ENCODE measurements at regions not wholly inside any gene's neighbourhood (a gene's known extent, or its start where the extent isn't known, plus 50 kb on each side); places are given as distances from the start of the nearest gene placed in this dataset.

DNA sequence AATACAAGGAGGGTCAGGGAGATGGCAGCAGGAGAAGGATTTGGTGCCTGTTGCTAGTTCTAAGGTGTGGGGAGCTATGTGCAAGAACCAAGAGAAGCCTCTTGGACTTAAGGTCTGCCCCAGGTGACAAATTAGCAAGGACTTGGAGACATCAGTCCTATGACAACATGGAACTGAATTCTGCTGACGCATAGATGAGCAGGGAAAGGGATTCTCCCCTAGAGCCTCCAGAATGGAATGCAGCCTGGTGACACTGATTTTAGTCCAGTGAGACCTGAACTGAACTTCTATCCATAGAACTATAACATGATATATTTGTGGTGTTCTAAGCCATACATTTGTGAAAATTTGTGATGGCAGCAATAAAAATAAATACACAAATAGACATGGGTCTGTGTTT lies 215.6 kb downstream of the ESM1 start:
- no peak for DNase-seq (ENCODE audit: low read depth)
- no peak overlapping the region for H3K4me3 ChIP-seq (ENCODE audit: low read depth, low read length)
- TF ChIP-seq, protein P1, sequence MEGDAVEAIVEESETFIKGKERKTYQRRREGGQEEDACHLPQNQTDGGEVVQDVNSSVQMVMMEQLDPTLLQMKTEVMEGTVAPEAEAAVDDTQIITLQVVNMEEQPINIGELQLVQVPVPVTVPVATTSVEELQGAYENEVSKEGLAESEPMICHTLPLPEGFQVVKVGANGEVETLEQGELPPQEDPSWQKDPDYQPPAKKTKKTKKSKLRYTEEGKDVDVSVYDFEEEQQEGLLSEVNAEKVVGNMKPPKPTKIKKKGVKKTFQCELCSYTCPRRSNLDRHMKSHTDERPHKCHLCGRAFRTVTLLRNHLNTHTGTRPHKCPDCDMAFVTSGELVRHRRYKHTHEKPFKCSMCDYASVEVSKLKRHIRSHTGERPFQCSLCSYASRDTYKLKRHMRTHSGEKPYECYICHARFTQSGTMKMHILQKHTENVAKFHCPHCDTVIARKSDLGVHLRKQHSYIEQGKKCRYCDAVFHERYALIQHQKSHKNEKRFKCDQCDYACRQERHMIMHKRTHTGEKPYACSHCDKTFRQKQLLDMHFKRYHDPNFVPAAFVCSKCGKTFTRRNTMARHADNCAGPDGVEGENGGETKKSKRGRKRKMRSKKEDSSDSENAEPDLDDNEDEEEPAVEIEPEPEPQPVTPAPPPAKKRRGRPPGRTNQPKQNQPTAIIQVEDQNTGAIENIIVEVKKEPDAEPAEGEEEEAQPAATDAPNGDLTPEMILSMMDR (IDR thresholded peaks at IDR 0.05; ENCODE audit: insufficient read depth, low read depth, low read length) = no peak

DNA sequence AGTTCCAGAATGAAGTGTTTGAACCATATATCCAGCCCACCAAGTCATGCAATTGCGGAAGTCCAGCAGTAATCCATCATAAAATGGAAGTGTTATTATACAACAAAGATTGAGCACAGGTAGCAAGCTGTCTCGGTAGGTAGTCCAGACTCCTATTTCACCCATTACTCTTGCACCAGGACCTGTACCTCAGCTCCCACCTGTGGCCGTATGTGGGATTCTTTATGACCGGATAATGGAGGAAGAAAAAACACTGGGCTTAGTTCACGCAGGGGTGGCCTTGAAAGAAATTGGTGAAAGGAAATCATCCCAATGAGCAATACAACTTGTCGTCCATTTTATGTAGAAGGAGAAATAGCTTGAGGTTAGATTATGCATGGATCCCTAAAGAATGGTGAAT lies 216.3 kb downstream of the ESM1 start:
- H3K4me3 ChIP-seq (ENCODE audit: low read depth, low read length) = no peak overlapping the region
- TF ChIP-seq, protein P1 (IDR thresholded peaks at IDR 0.05; ENCODE audit: insufficient read depth, low read depth, low read length) = no peak
- DNase-seq (ENCODE audit: low read depth) = no peak

DNA sequence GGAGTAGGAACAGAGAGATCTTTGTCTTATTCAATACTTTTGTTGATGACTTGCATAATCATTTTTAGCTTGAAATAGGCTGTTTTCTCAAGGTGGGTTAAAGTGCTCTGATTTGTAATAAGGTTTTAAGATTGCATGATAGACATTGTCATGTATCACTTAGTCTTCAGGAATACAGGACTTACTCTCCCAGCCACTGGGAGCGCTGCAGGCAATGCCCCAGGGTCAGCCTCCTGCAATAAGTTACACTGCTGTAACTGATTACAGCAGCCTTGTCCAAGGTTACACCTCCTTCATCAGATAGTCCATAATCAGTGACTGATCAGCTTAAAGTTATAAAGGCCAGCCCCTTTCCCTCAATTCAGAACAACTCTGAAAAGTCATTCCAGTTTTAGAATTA lies 218.6 kb downstream of the ESM1 start:
- TF ChIP-seq, protein P1 (IDR thresholded peaks at IDR 0.05; ENCODE audit: insufficient read depth, low read depth, low read length) = no peak
- DNase-seq (ENCODE audit: low read depth) = no peak

DNA sequence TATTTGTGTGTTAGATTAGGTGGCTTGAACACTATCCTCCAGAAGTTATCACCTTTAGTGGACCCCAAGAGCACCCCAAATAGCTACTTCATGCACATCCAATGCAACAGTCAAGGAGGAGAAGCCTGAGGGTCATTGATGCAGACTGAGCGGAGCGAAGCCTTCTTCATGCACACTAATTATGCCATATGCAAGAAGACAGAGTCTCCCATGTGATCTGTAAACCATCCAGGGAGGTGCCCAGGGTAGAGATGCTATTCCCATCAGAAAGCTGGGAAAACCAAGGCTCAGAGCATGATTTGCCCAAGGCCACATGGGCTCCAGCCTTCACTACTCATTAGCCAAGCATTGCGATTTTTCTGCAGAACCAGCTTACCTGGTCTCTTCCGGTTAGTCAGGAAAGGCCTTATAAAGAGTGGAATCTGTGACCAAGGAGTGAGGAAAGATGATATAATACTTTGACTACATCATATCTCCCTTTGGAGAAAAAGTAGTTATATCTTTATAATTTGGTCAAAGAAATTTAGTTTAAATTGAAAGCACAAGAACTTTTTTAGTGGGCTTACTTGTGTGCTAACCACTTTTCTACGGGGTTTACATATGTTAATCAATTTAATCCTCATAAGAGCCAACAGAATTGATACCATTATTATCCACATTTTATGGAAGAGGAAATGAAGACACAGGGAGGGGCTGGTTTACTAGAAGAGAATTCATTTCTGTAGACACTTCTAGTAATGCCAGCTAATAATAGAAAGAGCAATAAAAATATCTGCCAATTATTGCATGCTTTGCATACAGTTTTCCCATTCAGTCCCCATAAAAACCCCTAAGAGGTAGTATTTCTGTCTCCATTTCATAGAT lies 220.0 kb downstream of the ESM1 start:
- TF ChIP-seq, protein P1 (IDR thresholded peaks at IDR 0.05; ENCODE audit: insufficient read depth, low read depth, low read length) = no peak
- no peak for DNase-seq (ENCODE audit: low read depth)
- H3K4me3 ChIP-seq (ENCODE audit: low read depth, low read length) = no peak overlapping the region

More for the DNA sequence above, 218.6 kb downstream of the ESM1 start:
- H3K4me3 ChIP-seq (ENCODE audit: low read depth, low read length) = no peak overlapping the region

DNA sequence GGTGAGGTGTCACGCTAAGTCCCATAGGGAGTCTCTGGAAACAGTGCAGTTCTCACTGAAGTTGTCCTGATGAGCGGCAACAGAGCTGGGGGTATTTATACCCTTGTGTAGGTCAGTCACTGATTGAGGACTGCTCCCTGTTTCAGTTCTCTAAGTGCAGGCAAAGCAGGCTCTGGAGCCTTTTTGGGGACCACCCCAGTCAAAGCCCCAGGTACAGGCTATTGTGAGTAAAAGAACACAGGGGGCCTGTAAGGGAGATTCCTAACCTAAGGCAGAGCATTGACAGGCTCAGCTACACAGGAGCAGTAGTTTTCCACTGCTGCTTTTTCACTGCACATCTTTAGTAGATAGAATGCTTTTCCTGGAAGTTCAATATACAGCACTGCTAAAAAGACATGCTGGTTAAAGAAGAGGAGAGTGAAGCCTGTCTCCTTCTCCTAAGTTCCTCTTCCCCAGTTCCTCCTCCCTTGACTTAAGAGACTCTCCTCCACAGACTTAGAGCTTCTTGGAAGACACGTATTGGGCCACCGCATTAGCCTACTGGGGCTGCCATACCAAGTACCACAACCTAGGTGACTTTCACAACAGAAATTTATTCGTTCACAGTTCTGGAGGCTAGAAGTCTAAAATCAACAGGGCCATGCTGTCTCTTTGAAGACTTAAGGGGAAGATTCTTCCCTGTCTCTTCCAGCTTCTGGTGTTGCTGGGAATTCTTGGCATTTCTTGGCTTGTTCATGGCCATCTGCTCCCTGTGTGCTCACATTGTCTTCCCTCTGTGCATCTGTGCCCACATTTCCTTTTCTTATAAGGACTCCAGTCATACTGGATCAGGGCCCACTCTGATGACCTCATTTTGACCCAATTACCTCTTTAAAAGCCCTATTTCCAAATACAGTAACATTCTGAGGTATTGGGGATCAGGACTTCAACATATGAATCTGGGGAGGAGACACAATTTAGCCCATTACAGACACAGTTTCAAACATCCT lies 221.0 kb downstream of the ESM1 start:
- no peak for DNase-seq (ENCODE audit: low read depth)
- TF ChIP-seq, protein P1 (IDR thresholded peaks at IDR 0.05; ENCODE audit: insufficient read depth, low read depth, low read length) = no peak
- no peak overlapping the region for H3K4me3 ChIP-seq (ENCODE audit: low read depth, low read length)

DNA sequence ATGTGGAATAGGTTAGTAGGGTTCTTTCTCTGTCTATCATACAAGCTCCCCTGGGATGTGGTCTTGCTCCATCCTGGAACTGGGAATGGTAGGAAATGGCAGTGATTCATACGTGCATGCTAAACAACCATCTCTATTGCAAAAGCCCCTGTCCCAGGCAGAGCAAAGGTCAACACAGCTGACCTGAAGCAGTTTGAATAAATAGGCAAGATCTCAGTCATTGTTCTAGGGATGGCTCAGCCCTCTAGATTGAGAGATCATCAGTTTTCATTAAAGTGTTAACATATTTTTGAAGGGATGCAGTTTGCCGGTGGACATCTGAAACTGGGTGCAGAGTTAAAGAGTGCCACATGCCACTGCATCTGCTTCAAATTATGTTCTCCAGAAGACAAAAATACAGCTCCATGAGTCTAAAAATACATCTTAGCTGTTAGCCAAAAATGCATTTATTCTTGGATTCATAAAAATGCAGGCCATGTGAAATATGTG lies 224.1 kb downstream of the ESM1 start:
- TF ChIP-seq, protein P1 (IDR thresholded peaks at IDR 0.05; ENCODE audit: insufficient read depth, low read depth, low read length) = no peak
- DNase-seq (ENCODE audit: low read depth) = peak; percentile 96

More for the DNA sequence above, 224.1 kb downstream of the ESM1 start:
- no peak overlapping the region for H3K4me3 ChIP-seq (ENCODE audit: low read depth, low read length)
